ENCODE measurements at regions not wholly inside any gene's neighbourhood (a gene's known extent, or its start where the extent isn't known, plus 50 kb on each side); places are given as distances from the start of the nearest gene placed in this dataset.

GRCh38 chr3:28076246-28076645, 165.2 kb upstream of the CMC1 start:
- Histone ChIP-seq H3K4me1 (ENCODE audit: control insufficient read depth, insufficient read depth, low read depth, low read length) (no peaks in the 10 kb centered on the region), H3K27me3 (ENCODE audit: control insufficient read depth in 1 of 2, insufficient read depth in 1 of 2, low read length in 2 of 2) (no peaks in the 10 kb centered on the region), H2BK5ac (ENCODE audit: low read depth, low read length, poor library complexity, severe bottlenecking) (no peak overlapping the region), H3K18ac (ENCODE audit: low read depth in 1 of 2, low read length in 2 of 2) (no peak overlapping the region), H3K36me3 (ENCODE audit: control insufficient read depth in 1 of 2, insufficient read depth in 2 of 2, low read depth in 1 of 2, low read length in 2 of 2) (no peaks in the 10 kb centered on the region), H4K8ac (ENCODE audit: low read length) (no peak overlapping the region), H3K9ac (ENCODE audit: low read length) (no peak overlapping the region), H2BK120ac (ENCODE audit: low read depth, low read length) (no peak overlapping the region), H3K27ac (ENCODE audit: low read length, poor library complexity, severe bottlenecking) (no peak overlapping the region), H3K4ac (ENCODE audit: low read depth in 1 of 2, low read length in 2 of 2) (no peak overlapping the region), H3K9me3 (ENCODE audit: control insufficient read depth, low read length) (no peaks in the 10 kb centered on the region), H2AFZ (ENCODE audit: low read depth, low read length) (no peak overlapping the region), H2BK12ac (ENCODE audit: low read length in 2 of 2) (no peak overlapping the region), H3K14ac (ENCODE audit: low read length in 2 of 2) (no peak overlapping the region), H3K79me1 (replicated peaks; ENCODE audit: low read length, poor library complexity, severe bottlenecking) (no peaks in the 10 kb centered on the region), H3K23ac (ENCODE audit: low read length in 2 of 2) (no peak overlapping the region), H2AK5ac (ENCODE audit: low read length, severe bottlenecking) (no peak overlapping the region), H4K91ac (ENCODE audit: low read length) (no peak overlapping the region), H3K4me2 (ENCODE audit: low read length, poor library complexity, severe bottlenecking) (no peak overlapping the region), H3K4me3 (ENCODE audit: insufficient read depth in 1 of 2, low read depth in 1 of 2, low read length in 2 of 2) (no peak overlapping the region), H2BK15ac (ENCODE audit: low read depth, poor library complexity, severe bottlenecking) (no peak overlapping the region)
- WGBS, result 90% methylated on average over 1 of the region's 1 CpG
- no peak for DNase-seq

GRCh38 chr3:28077572-28077971, 163.8 kb upstream of the CMC1 start:
- Histone ChIP-seq H3K4me1 (ENCODE audit: control insufficient read depth, insufficient read depth, low read depth, low read length) (no peaks in the 10 kb centered on the region), H3K18ac (ENCODE audit: low read depth in 1 of 2, low read length in 2 of 2) (no peak overlapping the region), H3K27ac (ENCODE audit: low read length, poor library complexity, severe bottlenecking) (no peak overlapping the region), H3K9ac (ENCODE audit: low read length) (no peak overlapping the region), H3K79me1 (replicated peaks; ENCODE audit: low read length, poor library complexity, severe bottlenecking) (no peaks in the 10 kb centered on the region), H2BK12ac (ENCODE audit: low read length in 2 of 2) (no peak overlapping the region), H4K8ac (ENCODE audit: low read length) (no peak overlapping the region), H3K4me2 (ENCODE audit: low read length, poor library complexity, severe bottlenecking) (no peak overlapping the region), H3K23ac (ENCODE audit: low read length in 2 of 2) (no peak overlapping the region), H2BK120ac (ENCODE audit: low read depth, low read length) (no peak overlapping the region), H3K9me3 (ENCODE audit: control insufficient read depth, low read length) (no peaks in the 10 kb centered on the region), H2BK5ac (ENCODE audit: low read depth, low read length, poor library complexity, severe bottlenecking) (no peak overlapping the region), H2BK15ac (ENCODE audit: low read depth, poor library complexity, severe bottlenecking) (no peak overlapping the region), H4K91ac (ENCODE audit: low read length) (no peak overlapping the region), H2AFZ (ENCODE audit: low read depth, low read length) (no peak overlapping the region), H2AK5ac (ENCODE audit: low read length, severe bottlenecking) (no peak overlapping the region), H3K4me3 (ENCODE audit: insufficient read depth in 1 of 2, low read depth in 1 of 2, low read length in 2 of 2) (no peak overlapping the region), H3K4ac (ENCODE audit: low read depth in 1 of 2, low read length in 2 of 2) (no peak overlapping the region), H3K36me3 (ENCODE audit: control insufficient read depth in 1 of 2, insufficient read depth in 2 of 2, low read depth in 1 of 2, low read length in 2 of 2) (no peaks in the 10 kb centered on the region), H3K14ac (ENCODE audit: low read length in 2 of 2) (no peak overlapping the region), H3K27me3 (ENCODE audit: control insufficient read depth in 1 of 2, insufficient read depth in 1 of 2, low read length in 2 of 2) (no peaks in the 10 kb centered on the region)
- no peak for DNase-seq
- 61% methylated on average over 6 of the region's 7 CpGs for WGBS

GRCh38 chr3:28078536-28078935, 162.9 kb upstream of the CMC1 start:
- Histone ChIP-seq H2AK5ac (ENCODE audit: low read length, severe bottlenecking) (no peak overlapping the region), H3K27ac (ENCODE audit: low read length, poor library complexity, severe bottlenecking) (no peak overlapping the region), H3K4me2 (ENCODE audit: low read length, poor library complexity, severe bottlenecking) (no peak overlapping the region), H3K14ac (ENCODE audit: low read length in 2 of 2) (no peak overlapping the region), H3K27me3 (ENCODE audit: control insufficient read depth in 1 of 2, insufficient read depth in 1 of 2, low read length in 2 of 2) (no peaks in the 10 kb centered on the region), H3K4me1 (ENCODE audit: control insufficient read depth, insufficient read depth, low read depth, low read length) (no peaks in the 10 kb centered on the region), H4K91ac (ENCODE audit: low read length) (no peak overlapping the region), H3K23ac (ENCODE audit: low read length in 2 of 2) (no peak overlapping the region), H3K79me1 (replicated peaks; ENCODE audit: low read length, poor library complexity, severe bottlenecking) (no peaks in the 10 kb centered on the region), H3K9me3 (ENCODE audit: control insufficient read depth, low read length) (no peaks in the 10 kb centered on the region), H3K4me3 (ENCODE audit: insufficient read depth in 1 of 2, low read depth in 1 of 2, low read length in 2 of 2) (no peak overlapping the region), H3K36me3 (ENCODE audit: control insufficient read depth in 1 of 2, insufficient read depth in 2 of 2, low read depth in 1 of 2, low read length in 2 of 2) (no peaks in the 10 kb centered on the region), H3K18ac (ENCODE audit: low read depth in 1 of 2, low read length in 2 of 2) (no peak overlapping the region), H3K4ac (ENCODE audit: low read depth in 1 of 2, low read length in 2 of 2) (no peak overlapping the region), H2BK12ac (ENCODE audit: low read length in 2 of 2) (no peak overlapping the region), H4K8ac (ENCODE audit: low read length) (no peak overlapping the region), H2BK15ac (ENCODE audit: low read depth, poor library complexity, severe bottlenecking) (no peak overlapping the region), H2AFZ (ENCODE audit: low read depth, low read length) (no peak overlapping the region), H2BK120ac (ENCODE audit: low read depth, low read length) (no peak overlapping the region), H3K9ac (ENCODE audit: low read length) (no peak overlapping the region), H2BK5ac (ENCODE audit: low read depth, low read length, poor library complexity, severe bottlenecking) (no peak overlapping the region)
- no CpG with 5 or more reads among the region's 1 CpG for WGBS
- DNase-seq, result no peak

- H3K9ac ChIP-seq (ENCODE audit: low read length), result no peak overlapping the region
- no peak overlapping the region for H2AFZ ChIP-seq (ENCODE audit: low read depth, low read length)
- no peak overlapping the region for H4K91ac ChIP-seq (ENCODE audit: low read length)
- DNase-seq, result no peak
- no peak overlapping the region for H2AK5ac ChIP-seq (ENCODE audit: low read length, severe bottlenecking)
- H3K4me3 ChIP-seq (ENCODE audit: insufficient read depth in 1 of 2, low read depth in 1 of 2, low read length in 2 of 2), result no peak overlapping the region
- no peaks in the 10 kb centered on the region for H3K9me3 ChIP-seq (ENCODE audit: control insufficient read depth, low read length)
- no peak overlapping the region for H3K4me2 ChIP-seq (ENCODE audit: low read length, poor library complexity, severe bottlenecking)
- no peak overlapping the region for H3K27ac ChIP-seq (ENCODE audit: low read length, poor library complexity, severe bottlenecking)
- H2BK15ac ChIP-seq (ENCODE audit: low read depth, poor library complexity, severe bottlenecking), result no peak overlapping the region
- no peak overlapping the region for H2BK5ac ChIP-seq (ENCODE audit: low read depth, low read length, poor library complexity, severe bottlenecking)
- H3K18ac ChIP-seq (ENCODE audit: low read depth in 1 of 2, low read length in 2 of 2), result no peak overlapping the region
- no peak overlapping the region for H2BK120ac ChIP-seq (ENCODE audit: low read depth, low read length)
- no peak overlapping the region for H4K8ac ChIP-seq (ENCODE audit: low read length)
- H3K4ac ChIP-seq (ENCODE audit: low read depth in 1 of 2, low read length in 2 of 2), result no peak overlapping the region
- no peak overlapping the region for H2BK12ac ChIP-seq (ENCODE audit: low read length in 2 of 2)
- no peak overlapping the region for H3K14ac ChIP-seq (ENCODE audit: low read length in 2 of 2)
- no peaks in the 10 kb centered on the region for H3K27me3 ChIP-seq (ENCODE audit: control insufficient read depth in 1 of 2, insufficient read depth in 1 of 2, low read length in 2 of 2)
- H3K23ac ChIP-seq (ENCODE audit: low read length in 2 of 2), result no peak overlapping the region
- WGBS, result 43% methylated on average over 1 of the region's 1 CpG
- H3K4me1 ChIP-seq (ENCODE audit: control insufficient read depth, insufficient read depth, low read depth, low read length), result no peaks in the 10 kb centered on the region
- H3K79me1 ChIP-seq (replicated peaks; ENCODE audit: low read length, poor library complexity, severe bottlenecking), result no peaks in the 10 kb centered on the region
- no peaks in the 10 kb centered on the region for H3K36me3 ChIP-seq (ENCODE audit: control insufficient read depth in 1 of 2, insufficient read depth in 2 of 2, low read depth in 1 of 2, low read length in 2 of 2)
Measured at GRCh38 chr3:28080716-28081115, 160.7 kb upstream of the CMC1 start.
